GM12873 (cell line): ENCODE measurements at regions not wholly inside any gene's neighbourhood (a gene's known extent, or its start where the extent isn't known, plus 50 kb on each side); places are given as distances from the start of the nearest gene placed in this dataset.

Source experiments
- CTCF ChIP-seq: IDR thresholded peaks from 2 replicates; pipeline ENCODE4 v1.5.1; 2012; ENCODE audit warnings: low read depth, mild to moderate bottlenecking, moderate library complexity, low read length, control low read depth; ENCODE audit not compliant: insufficient read depth; ENCODE audit errors: missing control alignments

- no peak for TF ChIP-seq CTCF
These were observed 398.3 kb downstream of the SEC16B start for GRCh38 chr1:177571485-177572076.

DNA sequence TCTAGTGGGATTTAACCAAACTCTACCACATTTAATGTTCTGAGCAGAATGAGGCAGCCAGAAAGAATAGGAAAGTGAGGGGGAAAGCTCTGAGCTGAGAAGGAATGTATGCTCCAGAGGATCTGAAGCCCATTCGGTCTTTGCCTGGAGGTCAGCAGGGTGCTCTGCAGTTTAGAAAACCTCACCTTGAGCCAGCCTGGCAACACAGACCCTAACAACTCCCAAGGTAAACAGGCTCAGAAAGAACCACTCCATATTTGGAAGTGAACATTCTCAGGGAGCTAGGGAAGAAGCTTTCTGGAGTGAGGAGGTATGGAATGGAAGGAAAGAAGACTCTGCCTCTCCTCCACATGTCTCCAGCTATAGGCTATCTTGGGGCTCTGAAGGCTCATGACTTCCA lies 398.8 kb downstream of the SEC16B start:
- no peak for TF ChIP-seq CTCF

- TF ChIP-seq CTCF = no peak
These were observed 398.7 kb downstream of the BRINP2 start for GRCh38 chr1:177569476-177569875.

- TF ChIP-seq CTCF = no peak
These were observed 397.9 kb downstream of the BRINP2 start for GRCh38 chr1:177568622-177569021.

- peak; percentile 35 for TF ChIP-seq CTCF
These were observed 396.6 kb downstream of the BRINP2 start for GRCh38 chr1:177567393-177567792.

DNA sequence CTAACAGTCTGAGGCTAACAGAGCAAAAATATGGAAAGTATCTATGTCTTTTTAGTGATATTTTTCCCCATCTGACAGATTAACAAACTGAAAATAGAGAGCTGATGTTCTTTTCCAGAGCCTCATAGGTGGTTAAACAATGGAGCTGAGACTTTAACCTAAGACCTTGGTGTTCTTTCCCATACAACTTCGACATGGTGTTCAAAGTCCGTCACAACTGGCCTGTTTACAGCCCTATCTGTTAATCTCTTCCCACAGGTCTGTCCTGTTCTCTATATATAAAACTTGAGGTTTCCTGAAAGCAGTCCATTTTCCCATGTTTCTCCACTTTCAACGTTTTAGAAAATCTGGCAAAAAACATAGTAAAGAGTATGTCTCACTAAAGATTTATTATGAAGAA lies 395.7 kb downstream of the BRINP2 start:
- TF ChIP-seq CTCF = no peak

GRCh38 chr1:177561436-177561835 lies 390.7 kb downstream of the BRINP2 start:
- no peak for TF ChIP-seq CTCF
